Body of pancreas (tissue), 4 donors: ENCODE measurements at regions not wholly inside any gene's neighbourhood (a gene's known extent, or its start where the extent isn't known, plus 50 kb on each side); places are given as distances from the start of the nearest gene placed in this dataset.

Experiments
- POLR2A ChIP-seq, 3 donors: fragments of 450-650 bp; IDR thresholded peaks; one replicate each; pipeline ENCODE4 v1.6.1; 2016; ENCODE audit warnings: antibody characterized with exemption in 3 of 3, mild to moderate bottlenecking in 2 of 3
- TF ChIP-seq, protein P1 (sequence below), 7 experiments: fragments of 450-650 bp in 4 of 7; fragments of 200-600 bp in 3 of 7; sonication (generic) in 3 of 7; IDR thresholded peaks; one replicate each; pipeline ENCODE4 v1.5.1; 2016 to 2019; ENCODE audit warnings: antibody characterized with exemption in 7 of 7

DNA sequence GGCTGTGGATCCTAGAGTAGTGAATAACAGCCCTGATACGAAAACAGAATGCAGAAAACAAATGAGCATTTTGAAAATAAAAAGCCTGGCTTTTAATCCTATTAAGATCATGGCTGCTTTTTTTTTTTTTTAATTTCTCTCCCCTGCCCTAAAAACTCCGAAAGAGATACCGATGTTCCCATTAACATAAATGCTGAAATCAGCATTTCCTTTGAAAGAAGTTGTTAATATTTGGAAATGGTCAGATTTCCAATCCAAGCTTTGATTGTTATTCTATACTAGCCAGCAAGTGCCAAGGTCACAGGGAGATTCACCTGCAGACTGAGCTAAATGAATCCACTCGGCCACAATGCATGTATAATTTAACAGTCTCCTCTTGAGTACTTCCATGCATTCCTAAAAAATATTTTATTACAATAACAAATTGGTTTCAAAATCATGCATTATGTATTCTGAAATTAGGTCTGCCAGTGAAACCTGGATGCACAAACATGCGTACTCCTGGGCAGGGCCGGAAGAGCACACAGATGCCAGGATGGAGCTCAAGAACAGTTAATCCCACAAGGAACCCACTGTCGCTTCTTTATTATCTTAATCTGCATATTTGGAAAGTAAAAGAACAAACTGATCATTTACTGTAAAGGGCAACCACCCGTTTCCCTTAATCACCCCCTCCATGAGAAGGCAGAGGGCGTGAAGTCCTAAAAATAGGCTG, 521.5 kb upstream of the ZFHX3 start:
- TF ChIP-seq, protein P1, sequence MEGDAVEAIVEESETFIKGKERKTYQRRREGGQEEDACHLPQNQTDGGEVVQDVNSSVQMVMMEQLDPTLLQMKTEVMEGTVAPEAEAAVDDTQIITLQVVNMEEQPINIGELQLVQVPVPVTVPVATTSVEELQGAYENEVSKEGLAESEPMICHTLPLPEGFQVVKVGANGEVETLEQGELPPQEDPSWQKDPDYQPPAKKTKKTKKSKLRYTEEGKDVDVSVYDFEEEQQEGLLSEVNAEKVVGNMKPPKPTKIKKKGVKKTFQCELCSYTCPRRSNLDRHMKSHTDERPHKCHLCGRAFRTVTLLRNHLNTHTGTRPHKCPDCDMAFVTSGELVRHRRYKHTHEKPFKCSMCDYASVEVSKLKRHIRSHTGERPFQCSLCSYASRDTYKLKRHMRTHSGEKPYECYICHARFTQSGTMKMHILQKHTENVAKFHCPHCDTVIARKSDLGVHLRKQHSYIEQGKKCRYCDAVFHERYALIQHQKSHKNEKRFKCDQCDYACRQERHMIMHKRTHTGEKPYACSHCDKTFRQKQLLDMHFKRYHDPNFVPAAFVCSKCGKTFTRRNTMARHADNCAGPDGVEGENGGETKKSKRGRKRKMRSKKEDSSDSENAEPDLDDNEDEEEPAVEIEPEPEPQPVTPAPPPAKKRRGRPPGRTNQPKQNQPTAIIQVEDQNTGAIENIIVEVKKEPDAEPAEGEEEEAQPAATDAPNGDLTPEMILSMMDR (IDR thresholded peaks at IDR 0.05): no peak
- TF ChIP-seq POLR2A (IDR thresholded peaks at IDR 0.05): no peak
